Hippocampal formation (tissue), 2 donors: ENCODE measurements at regions not wholly inside any gene's neighbourhood (a gene's known extent, or its start where the extent isn't known, plus 50 kb on each side); places are given as distances from the start of the nearest gene placed in this dataset.
"Not testable (repeated sequence)": the region's sequence is repeated elsewhere in the genome, so short reads cannot be mapped to it uniquely, and the experiment has no call there.

Experiments used
- DNase-seq, 2 donors: peaks; one replicate each; lab custom pipeline; 2025; lab: John Stamatoyannopoulos, UW

DNA sequence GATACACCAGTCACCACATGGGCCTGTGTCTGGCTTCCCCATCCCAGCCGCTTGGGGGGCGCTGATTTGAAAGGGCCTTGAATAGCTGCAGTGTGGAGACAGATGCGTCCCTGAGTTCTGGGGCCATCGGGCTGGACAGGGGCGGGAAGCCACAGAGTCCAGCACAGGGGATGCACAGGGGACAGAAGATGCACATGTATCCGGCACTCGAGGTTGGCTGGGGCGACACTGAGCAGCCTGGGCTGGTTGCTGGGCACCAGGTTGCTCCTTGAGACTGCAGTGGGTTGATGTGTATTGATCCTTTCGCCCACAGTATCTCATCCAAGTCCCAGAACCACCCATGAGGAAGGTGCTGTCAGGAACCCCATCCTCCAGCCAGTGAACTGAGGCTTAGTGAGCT is 99.3 kb upstream of the SYT13 start:
- DNase-seq = no peak

DNA sequence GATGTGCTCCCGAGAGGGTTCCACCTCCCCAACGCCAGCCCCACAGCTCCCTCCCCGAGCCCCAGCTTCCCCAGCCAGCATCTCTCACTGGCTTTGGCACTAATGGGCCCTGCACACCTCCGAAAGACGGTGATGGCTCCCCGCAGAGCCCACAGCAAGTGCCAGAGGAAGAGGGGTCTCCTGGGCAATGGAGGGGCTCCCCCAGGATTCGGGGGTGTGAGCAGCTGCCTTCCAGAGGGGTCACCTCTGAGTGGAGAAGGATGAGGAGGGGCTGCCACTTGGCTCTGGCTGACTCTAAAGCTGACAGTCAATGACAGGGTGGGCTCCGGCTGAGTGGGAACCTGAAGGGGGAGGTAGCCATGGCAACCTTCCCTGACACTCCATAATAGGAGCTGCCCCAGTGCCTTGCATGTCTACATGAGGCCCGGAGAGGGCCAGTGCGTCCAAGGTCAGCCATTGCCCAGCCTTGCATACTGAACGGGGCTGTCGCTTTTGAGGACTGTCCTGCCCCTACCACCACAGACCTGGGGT is 98.6 kb upstream of the SYT13 start:
- no peak for DNase-seq

DNA sequence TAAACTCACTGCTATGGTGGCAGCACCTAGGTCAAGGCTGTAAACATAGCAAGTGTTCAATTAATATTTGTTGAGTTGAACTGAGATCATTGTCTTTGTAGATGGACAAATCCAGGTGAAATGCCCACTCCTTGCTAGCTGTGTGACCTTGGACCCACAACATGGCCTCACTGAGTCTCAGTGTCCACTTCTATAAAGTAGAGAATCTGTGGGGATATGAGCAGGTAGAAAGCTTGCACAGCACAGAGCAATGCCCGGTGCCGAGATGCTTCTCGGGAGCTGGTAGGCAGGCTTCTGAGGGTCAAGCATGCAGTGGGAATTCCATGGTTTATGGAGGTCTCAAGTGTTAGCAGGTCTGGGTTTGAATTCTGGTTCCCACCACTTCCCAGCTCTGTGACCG is 97.9 kb upstream of the SYT13 start:
- no peak for DNase-seq

DNA sequence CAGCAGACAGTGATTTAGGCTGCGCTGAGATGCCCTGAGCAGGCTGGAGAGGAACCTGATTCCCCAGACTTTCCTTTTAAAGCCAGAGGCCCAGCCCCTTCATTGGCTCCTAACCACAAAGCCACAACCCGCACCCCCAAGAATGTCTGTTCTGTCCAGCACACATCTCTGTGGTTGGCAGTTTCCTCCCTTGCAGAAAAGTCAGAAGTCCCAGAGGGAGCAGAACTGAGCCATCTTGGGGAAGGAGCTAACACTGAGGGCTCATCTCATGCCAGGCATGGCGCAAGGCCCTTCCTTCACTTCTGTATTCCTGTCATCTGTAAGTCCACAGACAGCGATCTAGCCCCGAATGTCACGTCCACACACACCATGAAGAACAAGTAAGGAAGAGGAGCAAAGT is 97.1 kb upstream of the SYT13 start:
- DNase-seq = no peak

DNA sequence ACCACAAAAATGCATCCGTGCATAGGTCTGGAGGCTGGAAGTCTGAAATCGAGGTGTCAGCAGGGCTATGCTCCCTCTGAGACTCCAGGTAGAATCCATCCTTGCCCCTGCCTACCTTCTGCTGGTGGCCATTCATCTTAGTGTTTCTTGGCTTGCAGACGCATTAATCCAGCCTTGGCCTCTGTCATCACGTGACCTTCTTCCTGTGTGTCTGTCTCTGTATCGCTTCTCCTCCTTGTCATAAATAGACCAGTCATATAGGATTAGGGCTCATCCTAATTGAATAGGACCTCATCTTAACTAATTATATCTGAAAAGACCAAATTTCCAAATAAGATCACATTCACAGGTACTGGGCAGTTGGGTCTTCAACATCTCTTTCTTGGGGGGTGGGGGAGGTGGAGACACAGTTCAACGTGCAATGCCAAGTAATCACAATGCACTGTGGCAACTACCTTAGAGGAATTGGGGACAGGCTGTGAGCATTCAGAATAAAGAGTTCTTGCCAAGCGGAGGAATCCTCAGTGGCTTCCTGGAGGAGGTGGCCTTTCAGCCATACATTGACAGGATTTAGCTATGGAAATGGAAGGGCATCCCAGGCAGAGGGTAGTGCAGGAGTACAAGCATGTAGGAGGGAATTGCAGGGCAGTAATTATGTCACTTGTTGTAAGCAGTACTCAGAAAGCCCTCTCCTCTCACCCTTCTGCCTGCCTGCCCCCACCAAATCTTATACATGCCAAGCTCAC is 96.2 kb upstream of the SYT13 start:
- DNase-seq = no peak

DNA sequence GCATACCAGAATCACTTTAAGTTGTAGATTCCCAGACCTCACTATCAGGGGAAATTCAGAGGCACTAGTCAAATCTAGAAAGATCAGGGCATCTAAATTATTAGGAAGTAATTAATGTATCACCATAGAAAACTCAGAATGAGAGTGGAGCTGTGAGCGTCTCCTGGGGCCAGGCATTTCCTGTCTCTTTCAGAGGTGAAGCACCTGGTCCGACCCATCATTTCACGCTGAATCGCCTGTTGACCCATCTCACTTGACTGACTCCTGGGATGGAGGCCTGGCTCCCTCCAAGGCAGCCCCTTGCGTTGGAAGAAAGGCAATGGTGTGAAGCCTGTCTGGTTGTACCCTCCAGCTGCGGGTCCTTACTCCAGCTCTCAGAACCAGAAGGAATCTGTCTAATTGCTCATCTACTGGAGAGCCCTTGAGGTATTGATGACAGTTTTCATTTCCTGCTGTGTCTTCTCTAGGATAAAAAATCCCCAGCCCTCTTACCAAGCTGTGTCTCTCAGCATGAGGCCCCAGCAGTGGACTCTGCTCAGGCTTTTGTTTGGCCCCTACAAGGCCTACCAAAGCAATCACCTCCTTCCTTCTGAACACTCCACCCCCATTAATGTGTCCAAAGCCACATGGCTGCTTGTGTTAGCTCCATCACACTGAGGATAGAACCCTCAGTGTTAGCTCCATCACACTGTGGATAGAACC is 93.2 kb upstream of the SYT13 start:
- no peak for DNase-seq

DNA sequence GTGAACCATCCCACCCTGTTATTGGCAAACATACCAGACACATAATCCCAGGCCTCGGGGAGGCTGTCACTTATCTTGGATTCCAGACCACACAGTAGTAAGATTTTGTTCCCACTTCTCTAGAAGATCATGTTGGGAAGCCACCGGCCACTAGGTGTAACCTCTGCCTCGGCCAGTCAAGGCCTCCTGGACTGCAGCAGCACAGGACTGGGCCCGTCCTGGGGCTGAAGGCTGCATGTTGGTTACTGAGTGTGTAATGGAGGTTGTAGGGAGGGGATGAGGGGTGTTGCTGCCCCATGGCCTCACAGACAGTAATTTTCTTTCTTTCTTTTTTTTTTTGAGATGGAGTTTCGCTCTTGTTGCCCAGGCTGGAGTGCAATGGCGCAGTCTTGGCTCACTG is 92.4 kb upstream of the SYT13 start:
- DNase-seq = no peak

DNA sequence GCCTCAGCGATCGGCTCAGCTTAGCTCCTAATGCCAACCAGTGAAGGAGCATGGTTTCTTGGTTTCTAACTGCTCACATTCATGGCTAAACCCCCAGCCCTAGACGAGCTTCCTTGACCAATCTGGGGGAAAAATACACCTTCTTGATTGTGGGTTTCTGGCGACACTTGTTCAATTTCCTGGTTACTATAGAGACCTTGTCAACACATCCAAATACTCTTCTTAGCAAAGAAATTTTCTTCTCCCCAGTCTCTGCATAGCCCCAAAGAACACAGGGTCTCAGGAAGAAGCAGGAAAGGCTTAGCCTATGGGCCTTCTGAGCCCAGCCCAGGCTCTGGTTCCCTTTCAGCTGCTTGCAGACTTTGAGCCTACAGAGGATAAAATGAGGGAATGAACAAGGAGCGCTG is 88.5 kb upstream of the SYT13 start:
- DNase-seq = no peak

DNA sequence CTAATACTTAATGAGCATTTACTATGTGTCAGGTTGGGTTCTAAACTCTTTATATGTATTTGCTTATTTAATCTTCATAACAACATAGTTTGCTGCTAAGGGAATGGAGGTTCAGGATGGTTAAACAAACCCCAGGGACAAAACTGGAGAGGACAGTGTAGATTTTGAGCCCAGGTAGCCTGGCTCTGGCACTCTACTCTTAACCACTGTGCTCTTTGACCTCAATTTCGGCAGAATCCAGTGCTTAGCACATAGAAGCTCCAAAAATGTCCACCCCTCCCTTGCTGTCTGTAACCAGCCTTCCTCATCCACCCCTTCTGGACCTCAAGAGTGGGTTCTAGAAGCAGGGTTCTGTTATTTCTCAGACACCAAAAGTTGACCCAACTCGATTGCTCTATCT is 88.0 kb upstream of the SYT13 start:
- no peak for DNase-seq

DNA sequence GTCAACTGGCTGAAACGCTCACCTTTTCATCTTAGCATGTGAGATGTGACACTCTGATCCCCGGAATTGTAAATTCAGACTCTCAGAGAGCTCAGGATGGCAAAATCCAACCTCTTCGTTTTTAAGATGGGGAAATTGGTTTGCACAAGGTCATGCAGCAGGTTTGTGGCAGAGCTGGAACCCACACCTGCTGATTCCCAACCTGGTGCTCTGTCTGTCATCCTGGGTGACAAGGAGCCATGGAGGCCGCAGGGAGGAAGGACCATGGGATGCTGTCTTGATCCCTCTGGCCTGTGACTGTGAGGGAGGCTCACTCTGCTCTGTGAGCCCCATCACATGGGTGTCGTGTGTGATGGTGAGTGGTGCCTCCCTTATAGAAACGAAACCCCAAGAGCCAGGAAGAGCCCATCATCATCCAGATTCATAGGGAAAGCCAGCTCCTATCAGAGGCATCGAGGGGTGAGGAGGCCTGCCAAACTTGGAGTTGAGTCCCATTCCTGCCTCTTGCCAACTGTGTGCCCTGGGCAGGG is 87.4 kb upstream of the SYT13 start:
- DNase-seq = no peak

DNA sequence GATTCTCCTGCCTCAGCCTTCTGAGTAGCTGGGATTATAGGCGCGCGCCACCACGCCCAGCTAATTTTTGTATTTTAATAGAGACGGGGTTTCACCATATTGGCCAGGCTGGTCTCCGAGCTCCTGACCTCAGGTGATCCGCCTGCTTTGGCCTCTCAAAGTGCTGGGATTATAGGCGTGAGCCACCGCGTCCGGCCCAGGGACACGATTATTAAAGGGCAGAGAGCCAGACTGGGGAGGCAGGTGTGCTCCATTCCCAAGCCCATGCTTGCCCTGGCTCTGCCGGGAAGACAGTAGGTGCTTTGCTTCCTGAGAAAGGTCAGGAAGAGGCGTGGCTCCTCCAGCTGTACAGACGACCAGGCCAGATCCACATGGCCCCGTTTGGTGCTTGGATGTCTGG is 86.3 kb upstream of the SYT13 start:
- DNase-seq = not testable (repeated sequence)

DNA sequence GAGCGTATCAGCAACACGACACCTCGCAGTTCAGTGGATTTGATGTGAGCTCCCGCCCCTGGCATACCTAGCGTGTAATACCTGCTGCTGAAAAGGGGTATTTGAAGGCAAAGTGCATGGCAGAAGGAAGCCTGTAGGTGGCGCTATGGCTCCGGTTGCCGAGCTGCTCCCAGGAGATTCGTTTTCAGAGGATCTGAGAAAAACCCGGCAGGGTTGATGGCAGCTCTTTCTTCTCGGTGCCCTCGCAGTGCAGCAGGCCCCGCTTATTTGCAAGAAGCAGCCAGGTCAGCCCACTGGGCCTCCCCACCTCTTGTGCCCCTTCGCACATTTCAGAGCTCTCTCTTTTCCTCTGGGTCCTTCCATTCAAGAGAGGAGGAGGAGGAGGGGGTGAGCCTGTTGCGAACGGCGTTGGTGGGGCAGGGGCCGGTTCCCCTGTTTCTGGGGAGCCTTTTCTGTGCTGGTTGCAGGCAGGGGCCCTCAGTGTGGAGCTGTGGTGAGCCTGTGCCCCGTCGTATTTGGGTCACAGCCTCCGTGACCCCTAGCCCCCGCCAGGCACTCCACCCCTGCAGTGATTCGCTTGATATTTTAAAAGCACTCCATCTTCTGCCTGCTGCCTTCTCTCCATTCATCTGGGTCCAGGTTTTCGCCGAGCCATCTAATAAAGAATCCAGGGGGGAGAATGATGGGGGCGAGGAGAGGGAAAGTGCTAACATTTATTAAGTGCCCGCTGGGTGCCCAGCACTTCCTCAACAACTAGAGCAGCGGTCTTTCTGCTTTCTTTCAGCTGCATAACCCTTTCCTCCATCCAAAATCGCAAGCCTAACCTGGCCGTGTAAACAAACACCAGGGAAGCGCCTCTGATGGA is 85.3 kb upstream of the SYT13 start:
- peak; percentile 65 to 70 for DNase-seq

DNA sequence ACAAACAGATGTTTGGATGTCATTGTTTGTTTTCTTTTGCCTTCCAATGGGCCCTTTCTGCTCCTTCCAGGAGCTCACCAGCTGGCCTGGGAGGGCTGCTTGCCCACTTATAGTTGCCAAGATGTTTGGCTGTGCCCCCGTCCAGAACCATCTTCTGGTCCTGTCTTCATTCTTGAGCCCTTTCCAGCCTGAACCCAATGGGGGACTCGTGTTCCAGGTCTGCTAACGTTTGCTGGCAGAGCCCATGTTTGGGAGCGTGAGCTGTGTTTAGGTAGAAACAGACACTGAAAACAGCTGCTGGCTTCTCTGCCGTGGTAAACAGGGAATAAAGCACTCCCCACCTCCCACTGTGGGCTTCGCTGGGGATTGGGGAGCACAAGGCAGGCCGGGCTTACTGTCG is 83.2 kb upstream of the SYT13 start:
- DNase-seq = no peak

DNA sequence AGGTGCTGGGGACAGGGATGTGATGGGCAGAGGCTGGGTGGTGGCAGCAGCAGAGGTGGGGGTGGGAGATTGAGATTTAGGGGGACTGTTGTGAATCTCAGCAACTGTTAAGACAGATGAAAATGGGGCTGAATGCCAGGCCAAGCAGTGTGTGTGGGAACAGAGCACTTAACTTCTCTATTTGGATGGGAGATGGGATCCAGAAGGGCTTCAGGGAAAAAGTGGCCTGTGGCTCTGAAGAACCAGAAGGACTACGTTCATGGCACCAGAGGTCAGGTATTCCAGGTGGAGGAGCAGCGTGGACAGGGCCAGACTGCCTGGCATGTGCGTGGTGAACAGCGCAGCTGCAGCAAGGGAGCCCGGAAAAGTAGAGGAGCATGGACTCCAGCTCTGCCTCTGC is 82.6 kb upstream of the SYT13 start:
- DNase-seq = no peak

DNA sequence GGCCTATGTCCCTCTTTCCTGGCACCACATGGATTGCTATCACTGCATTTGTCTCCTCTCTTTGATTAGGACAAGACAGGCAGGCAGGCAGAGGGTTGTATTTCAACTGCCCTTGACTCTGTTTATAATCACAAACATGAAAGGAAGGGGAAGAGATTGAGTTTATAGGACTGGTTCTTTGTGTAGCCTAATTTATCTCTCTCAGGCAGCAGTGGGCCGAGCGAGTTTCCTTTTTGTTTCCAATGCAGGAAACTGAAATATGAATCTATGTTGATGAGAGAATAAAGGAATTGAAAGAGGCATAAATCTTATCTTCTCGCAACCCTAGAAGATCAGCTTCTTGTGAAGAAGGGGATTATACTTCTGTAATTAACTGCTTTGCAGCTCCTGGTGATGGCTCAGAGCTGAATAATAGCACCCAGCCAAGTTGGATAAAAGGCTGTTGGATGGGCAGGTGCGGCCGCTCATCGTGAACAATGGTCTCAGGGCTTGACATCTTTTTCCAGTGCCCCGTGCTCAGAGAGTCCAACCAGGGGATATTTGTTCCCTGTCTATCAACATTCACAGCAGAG is 80.6 kb upstream of the SYT13 start:
- DNase-seq = no peak

DNA sequence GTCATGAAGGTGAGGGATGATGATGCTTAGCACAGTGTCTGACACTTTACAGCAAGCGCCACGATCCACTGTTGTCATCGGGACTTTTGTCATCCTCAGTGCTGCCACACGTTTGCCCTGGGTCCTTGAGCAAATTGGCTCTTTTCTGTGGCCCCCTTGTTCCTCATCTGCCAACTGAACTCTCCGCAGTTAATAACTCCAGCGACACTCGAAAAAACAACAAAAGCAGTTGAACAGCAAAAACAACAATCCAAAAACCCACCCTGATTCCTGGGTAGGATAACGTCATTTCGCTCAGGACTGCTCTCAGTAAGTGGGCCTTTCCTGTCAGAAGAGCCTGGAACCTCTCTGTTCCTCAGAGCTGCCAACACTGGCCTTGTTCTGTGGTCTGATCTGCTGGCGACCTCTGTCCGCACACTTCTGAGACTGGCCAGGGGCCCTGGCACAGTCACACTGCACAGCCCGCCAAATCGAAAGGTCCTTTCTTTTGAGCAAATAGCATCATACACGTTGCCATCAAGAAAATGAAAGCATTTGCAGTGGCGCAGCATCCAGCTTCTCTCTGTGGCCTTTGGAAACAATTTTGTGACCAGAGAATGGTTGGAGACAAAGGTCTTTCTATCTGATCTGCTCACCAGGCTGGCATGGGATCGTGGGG is 79.9 kb upstream of the SYT13 start:
- DNase-seq = peak; percentile 39 to 64

DNA sequence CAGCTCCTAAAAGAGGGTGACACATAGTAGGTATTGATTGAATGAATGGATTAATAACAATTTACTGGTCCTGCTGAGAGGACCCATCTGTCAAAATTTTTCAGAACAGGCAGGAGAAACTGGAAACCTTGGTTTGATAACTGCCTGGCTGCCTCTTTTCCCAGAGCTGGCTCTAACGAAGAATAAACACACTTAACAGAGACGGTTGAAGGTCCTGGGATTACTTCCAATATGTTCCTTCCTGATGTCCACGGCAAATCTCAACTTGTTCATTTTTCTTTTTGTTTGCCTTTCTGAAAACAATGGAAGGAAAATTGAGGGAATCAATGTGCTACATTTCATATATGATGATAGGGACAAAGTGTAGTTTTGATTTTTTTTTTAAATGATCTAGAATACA is 76.5 kb upstream of the SYT13 start:
- DNase-seq = no peak

DNA sequence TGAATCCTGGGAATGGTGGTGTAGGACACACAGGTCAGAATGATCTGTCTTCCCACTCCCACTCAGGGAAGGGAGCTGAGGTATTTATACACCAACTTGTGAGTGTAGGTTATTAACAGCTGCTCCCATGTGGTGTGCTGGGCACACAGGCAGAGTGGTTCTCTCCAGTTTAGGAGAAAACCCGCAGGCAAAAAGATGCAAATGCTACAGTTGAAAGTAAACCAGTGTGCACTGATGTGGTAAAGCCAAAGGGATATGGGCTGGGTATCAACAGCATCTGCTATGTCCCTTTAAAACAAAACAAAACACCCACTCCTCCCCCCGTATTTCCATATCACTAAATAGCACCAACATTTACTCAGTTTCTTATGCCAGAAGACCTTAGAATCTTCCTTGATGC is 75.4 kb upstream of the SYT13 start:
- no peak for DNase-seq

DNA sequence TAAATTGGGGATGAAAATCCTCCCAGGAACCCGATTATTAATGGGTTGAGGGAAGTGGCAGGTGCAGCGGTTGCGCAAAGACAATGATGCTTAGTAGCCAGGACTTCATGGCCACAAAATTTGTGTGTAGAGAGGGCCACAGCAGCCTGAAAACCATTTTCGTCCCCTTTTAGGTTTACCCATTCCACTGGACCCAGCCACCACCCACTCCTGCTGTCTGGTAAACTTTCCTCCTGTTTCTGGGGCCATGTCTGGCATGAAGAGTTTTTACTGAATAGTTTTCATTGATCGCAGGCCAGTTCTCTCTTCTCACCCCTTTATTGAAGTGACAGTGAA is 69.5 kb upstream of the SYT13 start:
- no peak for DNase-seq

DNA sequence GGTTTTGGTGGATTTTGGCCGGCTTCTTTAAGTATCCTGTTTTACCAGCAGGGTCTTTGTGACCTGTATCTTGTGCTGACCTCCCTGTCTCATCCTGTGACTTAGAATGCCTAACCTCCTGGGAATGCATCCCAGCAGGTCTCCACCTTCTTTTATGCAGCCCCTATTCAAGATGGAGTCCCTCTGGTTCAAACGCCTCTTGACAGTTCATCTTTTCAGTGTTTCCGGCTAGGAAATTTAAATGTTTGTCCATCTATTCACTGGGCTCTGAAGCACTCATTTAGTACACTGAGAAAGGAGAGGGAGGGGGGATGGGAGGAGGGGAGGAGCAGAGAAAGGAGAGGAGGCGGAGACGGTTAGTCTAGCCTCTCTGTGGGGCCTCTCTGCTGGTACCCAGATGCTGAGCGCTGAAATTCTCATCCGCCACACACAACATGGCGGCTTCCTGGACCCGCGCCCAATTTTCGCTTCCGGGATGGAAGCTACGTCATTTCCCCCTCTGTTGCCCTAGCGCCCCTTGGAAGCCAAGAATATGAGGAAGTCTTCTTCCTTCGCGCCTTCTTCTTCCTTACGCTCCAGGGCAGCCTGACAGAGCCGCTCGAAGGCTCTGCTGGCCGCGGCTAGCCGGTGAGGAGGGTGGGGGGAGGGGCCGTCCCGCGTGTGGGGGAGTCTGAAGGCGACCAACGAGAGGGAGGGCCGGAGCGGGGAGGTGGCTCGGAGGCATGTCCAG is 69.0 kb upstream of the SYT13 start:
- peak; percentile 60 to 74 for DNase-seq

DNA sequence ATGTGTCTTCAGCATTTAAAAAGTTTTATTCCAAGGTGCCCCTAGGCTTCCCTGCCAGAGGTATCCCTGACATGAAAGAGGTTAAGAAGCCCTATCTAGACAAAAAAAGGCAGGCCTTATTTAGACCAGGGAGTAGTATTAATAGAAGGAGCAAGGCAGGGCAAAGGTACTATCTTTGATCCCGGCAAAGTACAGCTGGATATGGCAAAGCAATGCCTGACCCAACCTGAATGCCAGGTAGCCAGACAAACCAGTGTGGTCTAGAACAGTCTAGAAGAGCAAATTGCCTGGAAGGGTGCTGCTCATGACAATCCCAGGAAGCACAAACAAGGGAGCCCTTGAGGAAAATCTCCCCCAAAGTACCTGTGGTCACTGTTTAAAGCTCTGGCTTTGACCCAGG is 62.6 kb upstream of the SYT13 start:
- no peak for DNase-seq
